HG03565 (cell line): ENCODE measurements at regions not wholly inside any gene's neighbourhood (a gene's known extent, or its start where the extent isn't known, plus 50 kb on each side); places are given as distances from the start of the nearest gene placed in this dataset.

Experiments used
- ATAC-seq: cut with Tn5 transposase; IDR thresholded peaks from one replicate; pipeline ENCODE4 v1.9.1; 2021; ENCODE audit warnings: mild to moderate bottlenecking, moderate library complexity; ENCODE audit not compliant: unreplicated experiment

DNA sequence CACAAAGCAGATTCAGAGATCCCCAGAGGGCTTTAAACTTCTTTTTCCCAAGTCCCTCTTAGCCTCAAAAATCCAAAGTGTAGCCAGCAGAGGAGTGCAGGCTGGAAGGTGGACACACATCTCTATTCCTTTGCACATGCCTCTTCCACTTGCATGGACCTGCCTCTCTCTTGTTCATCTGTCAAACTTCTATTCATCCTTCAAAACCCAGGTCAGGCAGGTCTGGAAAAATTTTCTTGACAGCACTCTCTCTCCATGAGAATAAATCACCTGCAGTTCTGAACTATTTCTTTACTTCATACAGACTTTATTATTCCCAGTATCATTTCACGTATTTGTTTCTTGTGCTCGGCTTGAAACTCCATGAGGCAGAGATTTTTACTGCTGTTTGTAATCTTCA lies 127.5 kb downstream of the SS18 start:
- no peak for ATAC-seq

DNA sequence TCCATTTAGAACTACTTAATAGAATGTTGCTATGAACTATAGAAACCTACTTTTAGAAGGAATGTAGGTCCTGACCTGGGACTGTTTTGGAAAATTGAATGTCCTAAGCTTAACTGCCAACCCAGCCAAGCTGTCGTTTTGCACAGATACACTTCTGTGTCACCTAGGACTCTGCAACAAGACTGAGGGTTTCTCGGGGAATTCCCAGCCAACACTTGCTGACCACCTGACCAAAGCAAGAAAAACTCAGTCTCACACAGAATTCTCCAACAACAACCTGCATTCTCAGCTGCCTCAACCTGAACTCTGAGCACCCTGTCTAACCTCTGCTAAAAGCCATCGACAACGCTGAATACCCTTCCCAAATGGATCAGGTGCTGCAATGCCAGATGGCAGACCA lies 128.2 kb downstream of the SS18 start:
- ATAC-seq = no peak

DNA sequence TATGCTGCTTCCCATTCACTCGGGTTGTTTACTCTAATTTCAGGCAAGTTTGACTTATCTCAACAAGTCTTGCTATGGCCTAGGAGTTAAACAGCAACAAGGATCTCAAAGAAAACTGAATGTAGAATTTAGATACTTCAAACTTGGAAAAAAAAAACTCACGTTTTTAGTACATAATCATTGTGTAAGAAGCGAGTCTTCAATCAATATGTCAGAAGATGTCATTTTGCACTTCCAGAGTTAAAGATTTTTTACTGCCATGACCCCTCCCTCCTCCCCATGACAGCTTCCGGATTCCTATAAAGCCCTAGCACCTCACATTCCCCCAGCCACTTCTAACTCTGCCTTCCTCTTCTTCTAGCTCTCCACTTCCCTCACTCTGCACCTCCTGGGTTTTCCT lies 133.4 kb downstream of the SS18 start:
- ATAC-seq = no peak

GRCh38 chr18:25953111-25953510 lies 137.3 kb downstream of the SS18 start:
- ATAC-seq = no peak

- ATAC-seq = no peak
These were observed 140.1 kb downstream of the SS18 start for GRCh38 chr18:25950321-25950720.

GRCh38 chr18:25946540-25946939 lies 143.9 kb downstream of the SS18 start:
- no peak for ATAC-seq

DNA sequence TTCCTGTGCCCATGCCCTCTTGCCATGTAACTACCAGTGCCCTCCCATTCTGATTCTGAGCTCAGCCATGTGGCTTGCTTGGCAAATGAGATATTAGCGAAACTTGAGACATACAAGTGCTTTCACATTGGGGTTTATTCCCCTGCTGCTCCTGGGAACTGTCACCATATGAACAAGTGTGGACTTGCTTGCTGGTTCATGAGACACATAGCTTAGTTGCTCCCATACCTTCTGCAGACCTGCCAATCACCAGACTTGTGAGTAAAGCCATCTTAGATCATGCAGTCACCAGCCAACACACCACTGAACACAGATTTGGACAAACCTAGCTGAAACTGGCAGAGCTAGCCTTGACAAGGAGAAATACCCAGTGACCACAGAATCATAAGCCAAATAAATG lies 155.1 kb downstream of the SS18 start:
- ATAC-seq = no peak

GRCh38 chr18:25931126-25931525 lies 159.3 kb downstream of the SS18 start:
- ATAC-seq = no peak

DNA sequence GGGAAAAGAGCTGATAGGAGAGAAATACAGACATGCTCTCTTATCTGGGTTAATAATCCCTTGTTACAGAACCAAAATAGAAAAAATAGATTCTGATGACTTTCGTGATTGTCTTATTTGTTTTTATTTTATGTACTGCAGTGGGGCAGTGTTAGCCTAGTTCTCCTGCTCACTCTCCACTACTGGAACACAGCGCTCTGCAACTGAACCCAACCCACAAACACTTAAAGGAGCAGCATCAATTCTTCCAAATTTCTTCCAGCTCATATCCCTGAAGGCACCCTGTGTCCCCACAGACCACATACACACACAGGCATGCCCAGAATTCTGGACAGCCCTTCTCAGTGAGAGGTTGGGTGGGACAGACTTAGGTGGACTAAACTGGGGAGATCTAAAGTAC lies 160.6 kb downstream of the SS18 start:
- no peak for ATAC-seq

DNA sequence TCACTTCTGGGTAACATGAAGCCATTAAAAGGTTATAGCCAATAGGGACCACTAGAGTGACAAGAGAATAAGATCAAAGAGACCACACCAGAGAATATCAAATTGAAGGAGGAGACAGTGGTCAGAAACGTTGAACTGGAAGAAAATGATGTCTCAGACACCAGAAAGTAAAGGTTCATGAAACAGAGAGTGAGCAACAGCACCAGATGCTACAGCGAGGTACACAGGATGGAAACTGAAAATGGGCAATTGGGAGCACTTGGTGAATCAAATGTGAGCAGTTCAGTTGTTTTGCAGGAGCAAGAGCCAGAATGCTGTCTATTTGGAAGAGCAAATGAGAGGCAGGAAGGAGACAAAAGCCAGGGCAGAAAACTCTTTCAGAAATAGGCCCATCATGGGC lies 162.6 kb downstream of the SS18 start:
- ATAC-seq = no peak

DNA sequence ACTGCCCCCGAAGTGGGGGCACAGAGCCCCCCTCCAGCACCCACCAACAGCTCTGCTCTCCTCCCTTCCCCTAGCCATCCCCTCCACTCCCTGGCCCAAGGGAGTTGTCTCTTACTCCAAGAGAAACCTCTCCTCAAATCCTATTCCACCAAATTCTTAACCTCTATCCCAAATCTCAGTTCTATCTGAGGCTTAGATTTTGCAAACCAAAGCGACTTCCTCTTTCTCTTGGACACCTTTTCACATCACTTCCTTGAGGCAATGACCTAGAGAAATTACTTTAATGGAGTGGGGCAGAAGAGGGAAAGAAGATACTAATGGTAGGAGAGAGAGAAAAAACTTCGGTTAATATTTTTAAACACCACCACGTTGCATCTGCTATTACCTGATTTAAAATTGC lies 167.2 kb downstream of the SS18 start:
- ATAC-seq = no peak

- no peak for ATAC-seq
These were observed 168.6 kb downstream of the SS18 start for GRCh38 chr18:25921677-25922421.

- no peak for ATAC-seq
These were observed 174.5 kb downstream of the SS18 start for GRCh38 chr18:25915907-25916306.

GRCh38 chr18:25898965-25899364 lies 191.4 kb downstream of the SS18 start:
- ATAC-seq = no peak

- no peak for ATAC-seq
These were observed 193.5 kb downstream of the SS18 start for GRCh38 chr18:25896956-25897355.

- peak; percentile 83 for ATAC-seq
These were observed 194.1 kb downstream of the SS18 start for GRCh38 chr18:25896178-25896780.

- ATAC-seq = no peak
These were observed 194.9 kb downstream of the SS18 start for GRCh38 chr18:25895518-25895917.

- ATAC-seq = no peak
These were observed 204.1 kb downstream of the SS18 start for GRCh38 chr18:25886283-25886682.

- ATAC-seq = no peak
These were observed 207.3 kb downstream of the SS18 start for GRCh38 chr18:25883091-25883490.

DNA sequence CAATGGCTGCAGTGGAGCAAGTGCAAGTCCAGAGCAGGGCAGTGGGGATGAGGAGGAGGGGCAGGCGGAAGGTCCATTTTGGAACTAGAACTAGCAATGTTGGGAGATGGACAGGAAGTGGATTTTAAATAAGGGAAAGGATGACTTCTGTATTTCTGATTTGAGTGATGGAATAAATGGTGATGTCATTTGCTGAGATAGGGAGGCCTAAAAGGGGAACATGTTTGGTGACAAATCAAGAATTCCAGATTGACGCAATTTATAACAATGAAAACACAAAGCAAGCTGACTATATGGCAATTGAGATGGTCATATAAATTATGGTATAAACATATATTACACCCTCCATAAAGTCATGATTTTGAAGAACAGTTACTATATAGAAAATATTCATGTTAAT lies 209.3 kb downstream of the SS18 start:
- no peak for ATAC-seq

GRCh38 chr18:25880441-25880840 lies 210.0 kb downstream of the SS18 start:
- no peak for ATAC-seq

DNA sequence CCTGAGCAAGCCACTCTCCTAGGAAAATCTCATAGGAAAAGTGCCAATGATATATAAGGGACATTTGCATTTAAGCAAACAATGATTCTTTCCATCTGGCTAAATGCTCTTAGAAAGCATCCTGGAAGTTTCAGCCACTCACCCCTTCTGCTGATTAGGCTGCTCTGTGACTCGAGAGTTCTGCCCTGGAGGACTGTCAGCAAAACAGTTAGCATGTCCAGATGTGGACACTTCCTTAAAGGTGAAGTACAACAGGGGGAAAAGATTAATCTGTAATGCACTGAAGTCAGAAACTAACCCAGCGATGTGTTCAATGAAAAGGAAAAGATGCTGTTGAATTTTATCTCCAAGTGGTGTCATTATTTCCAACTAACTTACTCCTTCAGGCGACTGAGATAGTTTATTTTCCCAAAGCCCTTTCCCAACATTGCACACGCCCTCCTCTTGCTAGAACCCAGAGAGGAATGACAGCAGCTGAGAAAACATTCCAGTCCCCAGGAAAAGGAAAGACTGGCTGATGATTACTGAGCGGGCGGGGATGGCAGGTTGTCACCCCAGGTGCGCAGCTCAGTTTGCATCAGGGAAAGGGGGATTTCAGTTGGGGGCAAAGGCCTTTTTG lies 214.0 kb downstream of the SS18 start:
- no peak for ATAC-seq
